T-helper 1 cell (primary cell): ENCODE measurements at regions not wholly inside any gene's neighbourhood (a gene's known extent, or its start where the extent isn't known, plus 50 kb on each side); places are given as distances from the start of the nearest gene placed in this dataset.
"Not testable (repeated sequence)": the region's sequence is repeated elsewhere in the genome, so short reads cannot be mapped to it uniquely, and the experiment has no call there.

Source experiments
- DNase-seq, 5 donors: peaks; one replicate each; pipeline ENCODE4 v3.0.0-alpha.2; 2012 to 2020

DNA sequence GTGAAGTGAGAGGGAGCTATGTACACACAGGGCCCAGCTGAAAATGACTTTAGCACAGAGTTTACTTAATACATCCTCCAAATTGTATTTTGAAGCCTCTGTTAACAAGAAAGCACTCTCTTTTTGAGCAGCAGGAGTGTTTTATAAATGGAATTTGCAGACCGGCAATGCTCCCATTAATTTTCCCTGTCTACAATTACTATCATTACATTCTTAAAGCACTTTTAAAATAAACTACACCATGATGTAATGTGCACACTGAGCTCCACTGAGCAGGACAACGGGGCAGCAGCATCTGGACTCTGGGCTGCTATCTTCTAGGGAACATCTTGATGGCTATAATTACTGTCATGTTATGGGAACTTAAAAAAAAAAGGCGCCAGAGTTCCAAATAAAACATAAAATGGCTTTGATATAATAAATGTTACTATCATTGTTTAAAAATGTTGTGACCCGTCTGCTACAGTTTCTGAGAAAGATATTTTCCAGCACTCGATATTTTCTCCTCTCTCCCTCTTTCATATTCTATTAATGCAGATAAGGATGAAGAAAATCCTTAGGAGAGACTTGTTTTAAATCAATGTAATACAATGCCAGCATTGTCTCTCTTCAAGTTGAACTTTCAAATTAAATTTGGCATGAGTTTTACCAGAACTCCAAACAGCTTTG, 150.9 kb downstream of the HLX start:
- DNase-seq = no peak

DNA sequence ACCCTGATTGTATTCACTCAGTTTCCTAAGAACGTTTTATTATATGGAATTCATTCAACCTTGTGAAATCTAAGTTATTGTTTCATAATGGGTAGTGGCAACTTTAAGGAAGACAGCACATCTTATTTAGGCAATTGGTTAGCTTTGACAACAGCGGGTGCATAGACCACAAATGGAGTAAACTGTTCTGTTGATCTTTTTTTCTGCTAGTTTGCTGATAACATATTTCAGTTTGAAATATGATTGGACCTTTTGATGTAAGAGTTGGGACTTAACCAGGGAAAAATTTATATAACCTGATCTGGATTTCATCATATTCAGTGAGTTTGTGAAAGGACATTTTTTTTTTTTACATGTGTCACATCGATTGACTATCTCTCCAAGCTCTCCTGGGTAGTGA, 151.7 kb downstream of the HLX start:
- DNase-seq = no peak

DNA sequence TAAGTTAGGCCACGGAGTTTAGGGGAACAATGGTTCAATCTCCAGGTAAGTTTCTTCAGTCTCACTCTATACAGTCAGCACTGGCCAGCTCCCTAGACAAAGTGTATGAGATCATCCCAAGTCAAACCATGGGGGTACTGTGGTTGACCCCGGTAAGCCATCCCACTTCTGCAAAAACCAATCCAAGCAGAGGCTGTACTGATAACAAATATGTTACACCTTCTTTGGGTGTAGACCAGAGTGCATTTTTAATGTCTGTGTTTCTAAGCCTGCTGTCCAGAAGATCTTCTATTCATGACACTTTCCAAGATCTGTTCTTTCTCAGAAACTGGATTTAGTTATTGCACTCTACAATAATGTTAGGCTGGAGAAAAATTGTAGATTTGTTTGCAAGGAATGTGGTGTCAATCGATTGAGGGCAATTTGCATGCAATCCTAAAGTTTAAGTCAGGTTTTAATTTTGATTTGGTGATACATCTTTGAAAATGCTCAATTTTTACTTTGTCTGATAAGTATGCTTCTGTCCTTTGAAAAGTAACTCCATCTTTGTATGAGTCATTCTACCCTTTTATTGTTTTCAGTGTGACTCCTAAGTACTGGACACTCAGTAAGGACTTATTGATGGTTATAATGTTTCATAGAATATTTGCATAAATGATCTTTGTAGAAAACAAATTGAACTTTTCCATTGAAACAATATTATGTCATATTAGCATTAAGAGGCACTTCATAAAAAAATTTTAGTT, 152.4 kb downstream of the HLX start:
- no peak for DNase-seq

DNA sequence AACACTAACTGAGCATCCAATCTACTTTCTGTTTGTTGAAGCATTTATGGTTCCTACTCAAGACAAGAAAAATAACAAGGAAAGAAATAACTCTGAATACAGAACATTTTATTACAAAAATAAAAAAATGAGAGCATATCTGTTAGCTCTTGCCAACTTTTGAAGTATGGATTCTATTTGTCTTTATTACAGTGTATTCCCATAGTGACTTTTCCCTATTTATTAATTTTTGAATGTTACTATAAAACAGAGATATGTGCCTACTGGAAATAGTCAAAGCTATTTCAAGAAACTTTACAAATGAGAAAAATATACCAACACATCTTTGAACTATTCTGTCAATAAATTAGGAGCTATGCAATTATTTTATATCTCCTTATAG, 153.0 kb downstream of the HLX start:
- DNase-seq = no peak

DNA sequence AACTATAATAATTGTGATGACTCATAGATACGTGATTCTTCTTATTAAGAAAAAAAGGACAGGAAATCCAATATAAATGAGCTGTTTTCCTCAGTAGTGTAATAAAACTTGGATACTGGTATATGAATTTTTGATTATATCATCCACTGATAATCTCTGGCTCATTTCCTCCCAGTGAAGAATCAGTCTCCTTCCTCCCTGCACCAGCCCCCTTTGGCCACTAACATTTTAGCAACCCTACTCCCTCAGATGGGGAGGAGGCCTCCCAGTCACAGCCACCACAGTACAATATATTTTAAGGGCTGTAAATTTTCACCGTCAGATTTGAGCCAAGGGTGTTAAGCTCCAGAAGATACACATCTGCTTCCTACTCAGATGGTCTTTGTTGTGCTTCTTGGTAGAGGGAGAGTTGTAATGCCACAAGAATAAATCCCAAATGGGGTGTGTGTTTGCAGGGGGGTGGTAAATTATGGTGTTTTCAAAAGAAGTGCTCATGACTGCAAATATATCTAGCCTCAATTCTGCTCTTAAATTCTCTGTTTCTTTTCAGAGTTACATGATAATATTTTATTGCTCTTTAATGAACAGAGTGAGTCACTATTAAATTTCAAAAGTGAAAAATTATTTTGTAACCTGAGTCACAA, 153.5 kb downstream of the HLX start:
- DNase-seq = no peak

DNA sequence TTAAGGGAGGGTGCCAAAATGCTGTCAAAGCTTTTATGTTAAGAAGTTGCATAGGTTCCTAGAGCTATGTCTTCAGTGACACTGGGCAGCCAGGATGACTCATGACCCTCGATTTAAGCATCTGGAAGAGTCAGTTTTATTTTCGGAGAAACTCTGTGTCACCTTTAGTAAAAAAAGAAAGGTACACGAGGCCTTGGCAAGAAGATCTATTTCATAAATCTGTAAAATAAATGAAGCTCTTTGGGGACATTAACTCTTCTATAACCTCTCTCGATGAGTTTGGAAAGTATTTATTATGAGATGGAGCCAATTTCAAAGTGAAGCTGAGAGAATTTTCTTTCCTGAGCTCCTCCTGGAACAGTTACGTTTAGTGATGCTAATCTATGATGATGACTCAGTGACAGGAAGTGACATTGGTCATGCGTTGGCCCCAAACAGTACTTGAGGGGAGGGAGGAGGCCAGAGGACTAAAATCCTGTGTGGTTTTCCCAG, 156.5 kb downstream of the HLX start:
- DNase-seq = no peak

DNA sequence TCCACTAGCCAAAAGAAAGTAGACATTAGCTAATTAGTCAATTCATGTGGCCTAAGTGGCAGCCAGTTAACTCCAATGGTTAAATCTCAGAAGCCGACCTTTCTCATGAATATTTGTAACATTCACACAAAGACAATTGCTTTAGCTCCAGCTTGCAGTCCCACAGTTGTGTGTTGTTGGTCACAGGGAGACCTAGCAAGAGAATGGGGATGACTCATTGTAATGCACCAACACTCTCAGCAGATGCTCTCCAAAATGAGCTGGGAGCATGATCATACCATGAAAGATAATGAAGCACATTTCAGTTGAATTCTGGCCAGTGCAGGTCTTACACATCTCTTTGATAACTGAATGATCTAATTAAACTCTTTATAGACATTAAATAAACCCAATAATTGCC, 160.4 kb downstream of the HLX start:
- DNase-seq = no peak

DNA sequence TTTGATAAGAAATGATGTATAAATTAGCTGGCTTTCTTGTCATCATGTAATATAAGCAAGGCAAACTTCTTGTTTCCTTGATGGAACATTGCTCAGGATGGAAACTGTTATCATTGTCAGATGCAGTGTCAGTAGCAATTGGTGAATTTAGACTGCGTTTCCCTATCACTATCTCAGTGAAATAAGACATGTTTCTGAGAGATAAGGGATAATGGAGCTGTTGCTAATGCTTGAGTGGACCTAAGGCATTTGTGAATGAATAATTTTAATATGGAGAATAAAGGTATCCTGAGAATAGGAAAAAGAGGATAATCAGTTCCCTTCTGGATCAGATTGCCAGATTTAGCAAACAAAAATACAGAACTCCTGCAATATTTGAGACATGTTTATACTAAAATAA, 160.9 kb downstream of the HLX start:
- DNase-seq = no peak

DNA sequence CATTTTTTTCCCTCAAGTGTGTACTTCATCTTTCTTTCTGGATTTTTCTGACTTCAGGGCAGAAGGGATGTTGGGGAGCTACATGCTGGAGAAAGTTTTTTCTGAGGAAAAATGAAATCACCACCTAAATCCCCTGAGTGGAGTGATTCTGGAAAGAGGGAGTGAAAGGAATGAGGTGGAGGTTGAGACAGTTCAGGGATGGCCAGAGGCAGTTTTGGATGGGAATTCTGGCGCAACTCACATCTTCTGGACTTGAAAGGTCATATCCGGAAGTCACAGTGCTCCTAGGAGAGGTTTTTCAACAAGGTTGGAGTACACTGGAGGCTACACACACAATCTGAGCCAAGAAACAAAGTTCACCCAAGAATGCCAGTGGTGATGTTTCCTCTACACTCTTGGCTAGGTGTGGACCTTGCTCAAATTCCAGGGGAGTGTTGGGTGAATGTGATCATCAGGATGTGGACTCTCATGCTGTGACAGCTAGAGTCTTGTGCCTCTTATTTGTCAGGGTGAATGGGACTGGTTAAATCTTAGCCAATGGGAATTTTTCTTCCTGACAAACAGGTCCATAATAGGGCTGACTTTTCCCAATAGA, 161.5 kb downstream of the HLX start:
- no peak for DNase-seq

DNA sequence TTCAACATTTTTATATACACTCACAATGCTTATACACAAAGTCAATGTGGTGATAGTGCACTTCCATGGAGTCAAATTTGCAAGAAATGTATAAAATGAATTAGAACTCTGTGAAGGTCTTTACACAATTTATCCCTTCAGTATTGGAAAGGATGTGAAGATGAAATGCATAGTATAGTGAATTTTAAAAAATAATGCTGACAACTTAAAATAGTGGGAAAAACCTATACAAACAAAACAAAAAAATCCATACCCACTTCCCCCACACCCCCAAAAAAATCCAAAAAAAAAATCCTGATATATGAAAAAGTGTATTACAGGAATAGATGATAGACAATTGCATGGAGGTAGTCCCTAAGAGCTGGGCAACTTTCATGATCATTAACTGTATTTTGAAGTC, 165.3 kb downstream of the HLX start:
- no peak for DNase-seq

DNA sequence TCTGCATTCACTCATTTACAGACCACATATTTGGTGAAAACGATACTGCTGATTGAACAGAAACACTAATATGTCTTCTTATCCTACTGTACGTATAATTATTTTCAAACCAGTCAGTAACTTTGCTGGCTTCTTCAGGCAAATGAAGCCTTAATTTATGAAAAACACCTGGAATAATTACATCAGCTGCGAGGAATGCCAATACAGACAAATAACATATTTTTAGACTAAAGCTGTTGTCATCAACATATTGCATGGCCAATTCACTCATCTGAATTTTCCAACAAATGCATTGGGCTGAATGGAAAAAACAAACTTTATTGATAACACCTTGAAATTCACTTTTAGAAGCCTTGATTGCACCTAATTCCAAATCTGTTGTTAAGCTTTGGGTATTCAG, 165.9 kb downstream of the HLX start:
- no peak for DNase-seq

DNA sequence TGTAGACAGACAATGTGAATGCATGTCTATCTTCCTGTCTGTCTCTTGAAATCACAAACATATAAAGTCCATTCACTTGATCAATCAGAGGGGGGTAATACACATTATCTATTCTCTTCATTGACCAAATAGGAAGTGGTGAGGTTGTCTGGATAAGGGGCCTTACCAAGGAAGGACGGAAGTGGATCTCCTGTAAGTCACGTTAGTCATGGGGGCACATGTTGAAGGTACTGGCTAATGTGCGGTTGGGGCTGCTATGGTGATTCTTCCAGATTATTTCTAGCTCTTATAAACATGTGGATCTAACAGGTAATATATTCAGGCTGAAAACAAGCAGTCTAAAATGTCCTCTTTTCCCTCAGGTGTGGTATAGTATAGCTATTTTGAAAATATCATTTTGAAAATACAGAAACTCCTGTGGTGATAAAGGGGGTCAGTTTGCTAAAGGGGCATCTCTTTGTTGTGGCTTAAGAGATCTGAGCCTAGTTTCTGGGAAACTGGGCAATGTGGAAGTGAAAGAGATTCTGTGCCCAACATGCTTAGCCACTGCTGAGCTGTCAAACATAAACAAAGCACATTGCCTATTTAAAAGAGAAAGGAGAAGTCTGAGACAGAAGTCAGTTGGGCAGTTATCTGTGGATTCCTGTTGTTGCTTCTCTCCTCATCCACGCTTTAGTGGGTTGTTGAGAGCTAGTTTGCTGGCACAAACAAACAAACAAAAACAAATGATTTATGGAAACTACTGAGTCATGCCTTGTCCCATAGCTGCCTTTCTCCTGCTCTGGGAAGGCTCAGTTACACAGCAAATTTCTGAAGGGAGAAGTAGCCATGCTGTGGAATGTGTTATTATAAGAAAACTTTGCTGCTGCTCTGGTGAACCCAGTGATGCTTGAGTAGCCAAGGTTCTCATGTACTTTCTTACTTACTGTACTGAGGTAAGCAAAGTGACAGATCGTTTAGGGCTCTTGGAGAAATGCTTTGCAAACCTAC, 166.9 kb downstream of the HLX start:
- peak in 1 of 5 donors; percentile 6 for DNase-seq

DNA sequence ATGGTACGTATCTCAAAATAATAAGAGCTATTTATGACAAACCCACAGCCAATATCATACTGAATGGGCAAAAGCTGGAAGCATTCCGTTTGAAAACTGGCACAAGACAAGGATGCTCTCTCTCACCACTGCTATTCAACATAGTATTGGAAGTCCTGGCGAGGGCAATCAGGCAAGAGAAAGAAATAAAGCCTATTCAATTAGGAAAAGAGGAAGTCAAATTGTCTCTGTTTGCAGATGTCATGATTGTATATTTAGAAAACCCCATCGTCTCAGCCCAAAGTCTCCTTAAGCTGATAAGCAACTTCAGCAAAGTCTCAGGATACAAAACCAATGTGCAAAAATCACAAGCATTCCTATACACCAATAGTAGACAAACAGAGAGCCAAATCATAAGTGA, 172.1 kb downstream of the HLX start:
- DNase-seq = not testable (repeated sequence)

DNA sequence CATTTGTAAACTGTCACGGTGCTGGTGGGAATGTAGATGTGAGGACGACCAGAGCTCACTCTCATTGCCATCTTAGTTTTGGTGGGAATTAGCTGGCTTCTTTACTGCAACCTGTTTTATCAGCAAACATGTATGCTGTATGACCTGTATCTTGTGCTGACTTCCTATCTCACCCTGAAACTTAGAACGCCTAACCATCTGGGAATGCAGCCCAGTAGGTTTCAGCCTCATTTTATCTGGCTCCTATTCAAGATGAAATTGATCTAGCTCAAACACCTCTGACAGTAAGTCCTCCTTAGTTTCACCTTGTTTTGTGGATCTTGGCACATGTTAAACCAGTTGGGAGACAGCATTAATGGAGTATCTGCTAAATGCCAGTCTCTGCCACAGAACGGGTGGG, 174.6 kb downstream of the HLX start:
- no peak for DNase-seq

DNA sequence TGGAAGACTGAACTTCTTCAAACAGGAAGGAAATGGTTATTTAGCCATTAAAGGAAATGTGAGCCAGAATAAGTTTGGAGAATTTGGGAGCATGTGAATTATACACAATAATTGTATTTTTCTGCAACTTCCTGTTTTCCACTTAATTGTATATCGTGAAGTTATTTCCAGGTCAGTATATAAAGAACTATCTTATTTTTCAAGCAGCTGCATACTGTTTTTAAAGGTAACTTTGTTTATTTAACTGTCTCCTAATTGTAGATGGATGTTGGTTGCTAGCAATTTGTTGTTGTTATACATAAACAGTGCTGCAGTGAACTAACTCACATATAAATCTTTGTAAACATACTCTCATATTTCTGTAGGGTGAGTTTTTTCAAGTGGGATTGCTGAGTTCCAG, 180.3 kb downstream of the HLX start:
- no peak for DNase-seq

DNA sequence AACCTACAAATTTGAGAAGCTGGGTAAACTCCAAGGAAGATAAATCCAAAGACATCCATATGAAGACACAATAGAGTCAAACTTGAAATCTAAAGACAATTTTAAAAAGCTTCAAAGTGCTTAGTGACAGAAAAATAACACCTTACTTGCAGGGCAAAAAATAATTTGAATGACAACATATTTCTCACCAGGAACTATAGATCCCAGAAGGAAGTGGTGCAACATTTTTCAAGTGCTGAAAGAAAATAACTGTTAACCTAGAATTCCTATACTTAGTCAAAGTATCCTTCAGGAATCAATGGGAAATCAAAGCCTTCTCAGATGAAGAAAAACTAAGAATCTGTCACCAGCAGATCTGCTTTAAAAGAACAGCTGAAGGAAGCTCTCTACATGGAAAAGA, 184.4 kb downstream of the HLX start:
- DNase-seq = no peak

DNA sequence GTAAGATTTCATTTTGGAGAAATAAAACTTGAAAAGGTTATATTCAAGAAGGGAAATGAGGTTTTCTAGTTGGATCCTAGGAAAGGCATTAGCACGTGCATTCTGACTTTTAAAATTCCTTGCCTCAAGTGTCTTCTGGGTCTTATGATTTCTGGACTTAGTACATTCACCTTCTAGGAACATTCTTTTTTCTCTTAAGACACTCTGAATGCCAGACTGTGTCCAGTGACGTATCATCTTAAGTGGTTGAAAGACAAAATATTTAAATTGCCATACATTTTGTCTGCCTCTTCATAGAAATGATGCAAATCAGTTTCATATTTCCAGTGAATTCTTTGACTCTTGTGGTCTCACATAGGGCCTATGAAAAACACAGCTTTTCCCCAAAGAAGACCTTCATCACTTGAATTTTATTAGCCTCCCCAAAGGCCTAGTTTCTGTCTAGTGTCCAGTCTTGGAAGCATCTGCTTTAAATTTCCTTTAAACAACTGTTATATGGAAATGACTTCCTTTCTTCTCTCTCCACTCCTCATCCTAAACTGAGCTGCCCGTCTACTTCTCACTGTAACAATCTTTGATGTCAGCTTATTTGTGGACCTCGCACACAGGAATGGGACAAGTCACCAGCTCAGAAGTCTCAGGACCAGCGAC, 187.2 kb downstream of the HLX start:
- no peak for DNase-seq

DNA sequence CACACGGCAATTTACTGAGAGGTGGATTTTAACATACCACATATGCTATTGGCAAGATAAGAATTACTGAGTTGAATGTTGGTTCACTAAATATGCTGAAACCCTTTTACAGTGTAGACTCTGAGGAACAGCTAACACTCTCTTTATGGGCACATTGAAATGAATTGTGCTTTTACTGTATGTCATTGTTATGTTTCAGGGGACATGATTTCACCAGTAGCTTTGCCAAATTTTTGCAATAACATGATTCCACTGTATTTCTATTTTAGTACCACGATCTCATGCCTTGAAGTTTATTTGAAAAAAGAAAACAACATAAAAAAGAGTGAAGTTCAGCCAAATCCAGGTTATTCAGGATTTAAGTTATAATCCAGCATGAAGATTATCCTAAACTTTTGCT, 188.5 kb downstream of the HLX start:
- DNase-seq = no peak

DNA sequence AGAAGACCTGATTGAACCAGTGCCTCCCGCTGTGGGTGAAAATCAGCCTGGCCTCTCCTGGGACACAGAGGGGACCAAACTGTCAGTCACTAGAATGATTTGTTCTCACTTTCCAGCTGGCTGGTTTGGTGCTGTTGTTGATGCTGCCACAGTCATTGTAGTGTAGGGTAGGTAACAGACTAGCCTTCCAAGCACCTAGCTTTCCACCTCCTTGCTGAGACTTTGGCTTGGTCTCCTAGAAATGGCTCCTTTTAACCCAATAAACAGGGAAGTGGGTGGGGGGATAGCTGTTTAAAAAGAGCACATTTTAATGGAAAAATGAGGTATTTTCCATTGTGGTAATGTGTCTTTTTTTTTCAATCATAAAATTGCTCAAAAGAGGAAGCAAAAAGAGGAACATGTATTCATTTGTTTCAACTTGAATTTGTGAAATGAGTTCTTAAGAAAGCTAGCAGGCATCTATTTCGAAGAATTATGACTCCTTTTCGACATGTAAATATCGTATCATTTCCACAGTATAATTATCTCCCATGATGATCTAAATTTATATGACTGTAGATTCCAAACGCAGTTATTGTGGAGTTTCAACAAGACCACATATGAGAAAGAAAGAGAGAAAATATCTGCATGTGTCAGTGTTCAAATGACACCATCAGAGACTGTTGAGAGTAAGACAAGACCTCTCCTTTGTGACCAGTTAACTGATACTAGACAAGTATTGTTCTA, 190.1 kb downstream of the HLX start:
- DNase-seq = peak in 1 of 5 donors; percentile 43

DNA sequence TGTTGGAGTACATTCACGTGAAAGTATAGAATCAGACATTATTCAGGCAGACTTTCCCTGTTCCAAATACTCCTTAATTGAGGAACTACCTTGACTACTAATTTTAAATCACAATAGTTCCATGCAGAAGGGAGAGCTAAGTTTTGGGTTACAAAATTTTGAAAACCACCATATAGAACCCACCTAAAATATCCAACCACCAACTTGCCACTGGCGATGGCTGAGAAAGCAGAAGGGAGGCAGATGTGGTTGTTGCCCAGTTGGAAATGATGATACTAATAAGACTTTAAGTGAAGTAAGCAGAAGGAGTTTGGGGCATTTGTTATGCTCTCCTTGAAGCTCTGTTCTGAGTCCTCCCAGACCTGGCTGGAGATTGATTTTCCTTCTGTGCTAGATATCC, 190.7 kb downstream of the HLX start:
- no peak for DNase-seq

DNA sequence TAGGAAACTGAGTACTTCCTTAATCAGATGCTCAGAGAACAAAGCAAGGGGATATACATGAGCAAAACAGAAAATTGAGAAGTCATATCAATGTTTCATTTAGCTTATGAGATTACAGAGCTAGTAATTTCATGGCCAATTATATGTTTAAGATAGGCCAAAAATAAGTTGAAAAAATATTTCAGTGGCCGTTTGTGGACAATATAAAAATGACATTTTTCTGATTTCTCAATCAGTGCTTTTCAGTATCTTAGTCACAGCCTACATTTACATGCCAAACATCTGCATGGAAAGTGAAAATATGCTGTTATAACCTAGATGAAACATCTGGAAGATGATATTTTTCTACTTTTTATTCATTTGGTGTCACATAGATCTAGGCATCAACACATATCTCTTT, 192.5 kb downstream of the HLX start:
- DNase-seq = no peak
